Breast epithelium (tissue), 4 donors: ENCODE measurements at regions not wholly inside any gene's neighbourhood (a gene's known extent, or its start where the extent isn't known, plus 50 kb on each side); places are given as distances from the start of the nearest gene placed in this dataset.

Source experiments
- DNase-seq, 2 donors: peaks; one replicate each; pipeline ENCODE4 v3.0.0-alpha.2; 2019; ENCODE audit warnings: low spot score in 2 of 2
- H3K27ac ChIP-seq, 2 donors: fragments of 200-600 bp; sonication (generic) in 1 of 2; one replicate each; pipeline ENCODE4 v1.5.1; 2016 to 2019; ENCODE audit warnings: mild to moderate bottlenecking in 1 of 2
- H3K27me3 ChIP-seq, 2 donors: fragments of 200-600 bp; sonication (generic) in 1 of 2; one replicate each; pipeline versions ENCODE4 v1.5.1 to v1.6.0; 2017 to 2019; ENCODE audit warnings: control low read depth in 1 of 2, mild to moderate bottlenecking in 1 of 2
- H3K36me3 ChIP-seq: fragments of 200-600 bp; one replicate; pipeline ENCODE4 v1.5.1; 2019
- H3K4me1 ChIP-seq, 2 donors: fragments of 200-600 bp; sonication (generic); one replicate each; pipeline ENCODE4 v1.5.1; 2016 to 2019; ENCODE audit warnings: control low read depth in 1 of 2
- H3K4me3 ChIP-seq, 3 donors: fragments of 200-600 bp; sonication (generic); 1 replicate in 2 of 3; 2 replicates in 1 of 3; pipeline ENCODE4 v1.5.1; 2016 to 2019; ENCODE audit warnings: mild to moderate bottlenecking in 3 of 3, moderate library complexity in 2 of 3
- H3K9me3 ChIP-seq, 2 donors: fragments of 200-600 bp; sonication (generic) in 1 of 2; one replicate each; pipeline ENCODE4 v1.5.1; 2016 to 2019; ENCODE audit warnings: control low read depth in 1 of 2
- CTCF ChIP-seq, 3 donors: fragments of 450-650 bp; IDR thresholded peaks; one replicate each; pipeline ENCODE4 v1.5.1; 2016 to 2017; ENCODE audit warnings: antibody characterized with exemption in 3 of 3, mild to moderate bottlenecking in 3 of 3, moderate library complexity in 3 of 3
- POLR2A ChIP-seq: fragments of 450-650 bp; IDR thresholded peaks from one replicate; pipeline ENCODE4 v1.6.1; 2016; ENCODE audit warnings: antibody characterized with exemption, mild to moderate bottlenecking, moderate library complexity
- POLR2AphosphoS5 ChIP-seq, 3 donors: sonication (generic); formaldehyde crosslinking; IDR thresholded peaks; one replicate each; pipeline ENCODE4 v1.6.1; 2017; ENCODE audit warnings: antibody characterized with exemption in 3 of 3
- intact Hi-C: fragments of 100-400 bp; cut with DNase I; formaldehyde crosslinking; loops from one replicate; pipeline ENCODE4 v1.15.1; 2023; ENCODE audit warnings: low total_unique reads

- no peaks in the 10 kb centered on the region for H3K27me3 ChIP-seq
- no peak for DNase-seq
- intact Hi-C loops, result no loop called here
- H3K36me3 ChIP-seq, result no peaks in the 10 kb centered on the region
- no peak overlapping the region for H3K27ac ChIP-seq
- TF ChIP-seq CTCF (IDR thresholded peaks at IDR 0.05) (no peak), POLR2AphosphoS5 (IDR thresholded peaks at IDR 0.05) (no peak), POLR2A (no peak)
- H3K9me3 ChIP-seq, result no peaks in the 10 kb centered on the region
- no peak overlapping the region for H3K4me3 ChIP-seq
- no peaks in the 10 kb centered on the region for H3K4me1 ChIP-seq
These were observed 710.0 kb upstream of the ID2 start for GRCh38 chr2:7971841-7972240.

- intact Hi-C loops, result no loop called here
- Histone ChIP-seq H3K36me3 (no peaks in the 10 kb centered on the region), H3K4me1 (no peaks in the 10 kb centered on the region), H3K9me3 (no peaks in the 10 kb centered on the region), H3K4me3 (no peak overlapping the region), H3K27me3 (no peaks in the 10 kb centered on the region), H3K27ac (no peak overlapping the region)
- TF ChIP-seq CTCF (IDR thresholded peaks at IDR 0.05) (no peak), POLR2AphosphoS5 (IDR thresholded peaks at IDR 0.05) (no peak), POLR2A (no peak)
- DNase-seq, result no peak
These were observed 709.2 kb upstream of the ID2 start for GRCh38 chr2:7972670-7973069.

- DNase-seq, result no peak
- Histone ChIP-seq H3K9me3 (no peaks in the 10 kb centered on the region), H3K36me3 (no peaks in the 10 kb centered on the region), H3K4me1 (no peaks in the 10 kb centered on the region), H3K27me3 (no peaks in the 10 kb centered on the region), H3K4me3 (no peak overlapping the region), H3K27ac (no peak overlapping the region)
- TF ChIP-seq POLR2AphosphoS5 (IDR thresholded peaks at IDR 0.05) (no peak), CTCF (IDR thresholded peaks at IDR 0.05) (no peak)
- intact Hi-C loops, result no loop called here
These were observed 707.9 kb upstream of the ID2 start for GRCh38 chr2:7973801-7974480.

DNA sequence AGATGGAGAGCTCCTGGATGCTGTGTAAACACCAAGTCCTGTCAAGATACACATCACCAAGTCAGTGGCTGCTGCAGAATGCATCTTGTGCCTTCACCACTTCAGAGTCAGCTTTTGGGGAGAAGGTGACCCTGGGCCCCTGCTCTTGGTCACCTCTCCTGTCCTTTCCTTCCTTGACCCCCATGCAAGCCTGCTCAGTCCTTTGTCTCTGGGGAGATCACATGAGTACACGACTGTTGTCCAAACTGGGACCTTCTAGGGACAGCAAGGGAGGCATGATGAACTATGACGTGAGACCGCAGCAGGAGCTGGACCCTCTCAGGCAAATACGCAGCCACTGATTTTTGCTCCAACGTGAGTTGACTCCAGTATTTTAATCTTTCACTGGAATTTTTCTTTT lies 706.9 kb upstream of the ID2 start:
- intact Hi-C loops, result no loop called here
- Histone ChIP-seq H3K9me3 (no peaks in the 10 kb centered on the region), H3K4me3 (no peak overlapping the region), H3K27ac (no peak overlapping the region), H3K36me3 (no peaks in the 10 kb centered on the region), H3K4me1 (no peaks in the 10 kb centered on the region), H3K27me3 (no peaks in the 10 kb centered on the region)
- DNase-seq, result no peak
- TF ChIP-seq POLR2AphosphoS5 (IDR thresholded peaks at IDR 0.05), result no peak
- no peak for TF ChIP-seq POLR2A
- no peak for TF ChIP-seq CTCF (IDR thresholded peaks at IDR 0.05)

DNA sequence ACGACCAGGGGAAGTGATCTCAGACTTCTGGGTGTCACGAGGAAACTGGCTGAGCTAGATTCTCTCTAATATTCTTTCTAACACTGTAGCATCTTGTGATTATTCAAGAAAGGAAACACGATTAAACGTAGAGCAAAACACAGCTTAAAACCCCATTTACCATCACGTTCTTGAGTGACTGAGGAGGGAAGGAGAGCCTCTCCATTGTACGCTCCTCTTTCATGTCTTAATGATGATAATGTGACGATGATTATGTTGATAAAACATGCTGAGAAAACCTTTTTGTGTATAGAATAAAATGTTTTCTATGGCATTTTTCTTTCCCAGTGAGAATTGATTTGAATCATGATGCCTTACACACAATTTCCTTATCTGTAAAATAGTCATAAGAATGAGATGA lies 705.6 kb upstream of the ID2 start:
- no peaks in the 10 kb centered on the region for H3K27me3 ChIP-seq
- intact Hi-C loops, result no loop called here
- H3K4me3 ChIP-seq, result no peak overlapping the region
- no peak for DNase-seq
- H3K9me3 ChIP-seq, result no peaks in the 10 kb centered on the region
- TF ChIP-seq CTCF (IDR thresholded peaks at IDR 0.05), result no peak
- no peak for TF ChIP-seq POLR2AphosphoS5 (IDR thresholded peaks at IDR 0.05)
- no peak for TF ChIP-seq POLR2A
- no peak overlapping the region for H3K27ac ChIP-seq
- no peaks in the 10 kb centered on the region for H3K4me1 ChIP-seq
- H3K36me3 ChIP-seq, result no peaks in the 10 kb centered on the region
